ENCODE measurements at regions not wholly inside any gene's neighbourhood (a gene's known extent, or its start where the extent isn't known, plus 50 kb on each side); places are given as distances from the start of the nearest gene placed in this dataset.
"Not testable (repeated sequence)": the region's sequence is repeated elsewhere in the genome, so short reads cannot be mapped to it uniquely, and the experiment has no call there.

DNA sequence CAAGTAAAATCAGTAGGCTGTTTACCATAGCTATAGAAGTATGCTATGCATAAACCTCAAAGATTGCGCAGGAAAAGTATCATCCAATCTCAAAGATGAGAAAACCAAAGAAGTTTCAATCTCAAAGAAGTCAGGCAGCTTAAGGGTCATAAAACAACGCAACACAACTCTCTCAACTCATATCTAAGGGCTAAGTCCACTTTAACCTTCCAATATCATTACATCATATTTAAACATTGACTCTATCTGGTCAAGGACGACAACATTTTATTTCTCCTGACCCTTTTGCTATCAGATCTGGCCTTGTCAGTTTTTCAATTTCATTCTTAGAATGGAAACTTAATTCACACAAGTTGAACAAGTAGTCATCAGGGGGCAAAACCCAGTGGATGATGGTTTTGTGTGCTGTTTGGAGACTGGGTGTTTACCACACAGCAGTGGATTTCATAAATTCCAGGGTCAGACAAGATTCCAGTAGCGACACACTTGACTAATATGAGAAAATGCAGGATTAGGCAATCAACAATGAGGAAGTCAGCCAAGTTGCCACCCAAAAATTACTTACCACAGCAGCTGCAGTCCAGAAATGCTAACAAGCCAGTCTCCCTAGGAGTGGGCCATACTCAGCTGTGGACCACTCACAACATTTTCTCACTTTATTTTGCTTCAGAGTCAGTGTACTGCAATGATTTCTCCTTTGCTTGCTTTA, 108.7 kb upstream of the NBPF26 start:
- H3K27me3 ChIP-seq (ENCODE audit: control insufficient read depth, insufficient read depth, low read length); H3K4me1 Mint-ChIP-seq; H3K9me3 Mint-ChIP-seq; H3K27ac ChIP-seq (ENCODE audit: low read length); H3K36me3 Mint-ChIP-seq; H3K4me3 ChIP-seq (ENCODE audit: low read length); ATAC-seq; H3K36me3 ChIP-seq (ENCODE audit: control insufficient read depth, insufficient read depth, low read length); intact Hi-C loops (cut with micrococcal nuclease); H3K4me3 Mint-ChIP-seq; H3K27ac Mint-ChIP-seq; H3K9me3 ChIP-seq (ENCODE audit: control insufficient read depth, insufficient read depth, low read length); H3K27me3 Mint-ChIP-seq (ENCODE audit: low read depth in 2 of 2); H3K4me1 ChIP-seq (ENCODE audit: control insufficient read depth, insufficient read depth, low read length); DNase-seq: not testable (repeated sequence)
- no CpG with 5 or more reads among the region's 4 CpGs for WGBS (ENCODE audit: insufficient coverage)

DNA sequence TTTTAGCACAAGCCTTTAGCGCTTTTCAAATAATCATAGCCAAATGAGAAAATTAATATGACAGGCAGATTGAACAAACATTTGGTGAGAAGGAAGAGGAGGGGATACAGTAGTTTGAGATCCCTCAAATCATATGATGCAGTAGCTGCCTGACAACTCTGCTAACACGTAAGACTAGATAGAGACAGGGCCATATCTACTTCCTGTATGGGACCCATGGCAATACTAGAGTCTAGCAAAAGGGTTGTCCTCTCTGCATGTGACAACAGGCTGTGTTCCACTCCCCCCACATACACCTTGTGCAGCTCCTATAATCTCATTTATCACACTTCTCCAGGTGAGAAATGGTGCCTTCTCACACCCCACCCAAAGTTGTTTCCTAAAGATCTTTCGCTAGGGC, 106.3 kb upstream of the NBPF26 start:
- intact Hi-C loops (cut with micrococcal nuclease); DNase-seq; H3K27me3 ChIP-seq (ENCODE audit: control insufficient read depth, insufficient read depth, low read length); H3K36me3 ChIP-seq (ENCODE audit: control insufficient read depth, insufficient read depth, low read length); H3K27me3 Mint-ChIP-seq (ENCODE audit: low read depth in 2 of 2); H3K36me3 Mint-ChIP-seq; H3K9me3 Mint-ChIP-seq; H3K27ac ChIP-seq (ENCODE audit: low read length); H3K4me3 Mint-ChIP-seq; H3K4me3 ChIP-seq (ENCODE audit: low read length); H3K4me1 Mint-ChIP-seq; H3K27ac Mint-ChIP-seq; H3K9me3 ChIP-seq (ENCODE audit: control insufficient read depth, insufficient read depth, low read length); H3K4me1 ChIP-seq (ENCODE audit: control insufficient read depth, insufficient read depth, low read length): not testable (repeated sequence)
- WGBS (ENCODE audit: insufficient coverage), result no CpG with 5 or more reads among the region's 3 CpGs
- ATAC-seq, result peak in 1 of 3 donors; percentile 50

DNA sequence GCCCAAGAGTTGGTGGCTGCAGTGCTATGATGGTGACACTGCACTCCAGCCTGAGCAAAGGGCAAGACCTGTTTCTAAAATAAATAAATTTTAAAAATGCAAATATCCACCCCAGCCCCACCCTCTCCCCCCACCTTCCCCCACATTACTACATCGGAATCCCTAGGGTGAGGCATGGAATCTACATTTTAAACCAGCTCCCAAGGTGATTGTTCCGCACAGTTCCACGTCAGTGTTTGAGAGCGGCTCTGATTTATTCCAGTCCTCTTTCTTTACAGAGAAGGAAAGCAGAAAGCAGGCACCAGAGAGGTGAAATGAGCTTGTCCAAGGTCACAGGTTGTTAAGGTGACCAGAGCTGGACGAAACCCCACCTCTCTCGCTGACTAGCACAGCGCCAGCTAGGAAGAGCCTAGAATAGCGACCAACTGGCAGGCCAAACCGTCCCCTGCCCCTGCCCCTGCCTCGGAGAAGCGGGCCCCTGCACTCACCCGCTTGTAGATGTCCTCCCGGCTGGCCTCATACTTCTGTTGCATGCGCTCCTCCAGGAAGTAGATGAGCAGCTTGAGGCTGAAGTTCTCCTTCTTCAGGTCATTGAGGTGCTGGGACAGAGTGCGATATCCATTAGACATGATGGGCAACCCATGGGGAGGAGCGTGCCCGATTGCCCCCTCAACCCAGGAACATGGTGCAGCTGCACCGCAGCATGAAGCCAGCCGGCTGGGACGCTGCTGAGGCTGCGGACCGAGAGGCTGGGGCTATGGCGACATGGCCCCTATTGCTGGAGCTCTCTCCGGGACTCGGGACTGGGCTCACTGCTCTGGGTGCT, 103.7 kb upstream of the NBPF26 start:
- H3K4me3 ChIP-seq (ENCODE audit: low read length); ATAC-seq; intact Hi-C loops (cut with micrococcal nuclease); H3K9me3 Mint-ChIP-seq; H3K4me3 Mint-ChIP-seq; H3K36me3 Mint-ChIP-seq; H3K27me3 ChIP-seq (ENCODE audit: control insufficient read depth, insufficient read depth, low read length); DNase-seq; H3K36me3 ChIP-seq (ENCODE audit: control insufficient read depth, insufficient read depth, low read length); H3K9me3 ChIP-seq (ENCODE audit: control insufficient read depth, insufficient read depth, low read length); H3K27me3 Mint-ChIP-seq (ENCODE audit: low read depth in 2 of 2); H3K27ac Mint-ChIP-seq; H3K27ac ChIP-seq (ENCODE audit: low read length); H3K4me1 ChIP-seq (ENCODE audit: control insufficient read depth, insufficient read depth, low read length); H3K4me1 Mint-ChIP-seq: not testable (repeated sequence)
- WGBS (ENCODE audit: insufficient coverage), result no CpG with 5 or more reads among the region's 25 CpGs

DNA sequence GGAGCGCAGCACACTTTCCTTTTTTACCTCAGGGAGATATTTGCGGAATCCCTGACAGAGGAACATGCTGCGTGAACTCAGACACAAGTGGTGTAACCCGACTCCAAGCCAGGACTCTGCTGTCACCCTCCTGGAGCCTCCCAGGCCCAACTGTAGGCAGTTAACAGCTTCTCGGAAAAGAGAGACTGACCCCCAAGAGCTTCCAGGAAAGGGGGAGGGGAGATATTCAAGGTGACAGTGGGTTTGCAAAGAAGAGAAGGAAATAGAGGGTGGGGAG, 103.1 kb upstream of the NBPF26 start:
- H3K9me3 ChIP-seq (ENCODE audit: control insufficient read depth, insufficient read depth, low read length); ATAC-seq; H3K27me3 ChIP-seq (ENCODE audit: control insufficient read depth, insufficient read depth, low read length); DNase-seq; H3K36me3 Mint-ChIP-seq; H3K36me3 ChIP-seq (ENCODE audit: control insufficient read depth, insufficient read depth, low read length); H3K4me1 ChIP-seq (ENCODE audit: control insufficient read depth, insufficient read depth, low read length); intact Hi-C loops (cut with micrococcal nuclease); H3K4me3 ChIP-seq (ENCODE audit: low read length); H3K9me3 Mint-ChIP-seq; H3K4me1 Mint-ChIP-seq; H3K27ac ChIP-seq (ENCODE audit: low read length); H3K27ac Mint-ChIP-seq; H3K27me3 Mint-ChIP-seq (ENCODE audit: low read depth in 2 of 2); H3K4me3 Mint-ChIP-seq: not testable (repeated sequence)
- no CpG with 5 or more reads among the region's 5 CpGs for WGBS (ENCODE audit: insufficient coverage)

DNA sequence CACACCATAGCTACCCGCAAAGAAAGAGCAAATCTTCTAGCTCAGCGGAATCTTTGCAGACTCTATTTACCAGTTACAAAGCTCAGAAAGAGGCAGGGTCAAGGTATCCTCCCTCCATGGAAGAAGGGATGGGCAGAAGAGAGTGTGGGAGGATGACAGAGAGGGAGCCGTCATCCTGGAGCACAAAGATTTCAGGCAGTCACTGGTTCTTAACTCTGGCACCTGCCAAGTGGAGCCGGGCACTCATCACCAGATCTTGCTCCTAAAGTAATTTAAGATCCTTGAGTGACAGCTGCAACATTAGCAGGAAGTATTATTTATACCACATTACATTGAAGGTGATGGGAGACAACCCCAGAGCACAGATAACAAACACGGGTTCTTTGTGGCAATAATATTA, 102.5 kb upstream of the NBPF26 start:
- intact Hi-C loops (cut with micrococcal nuclease); H3K4me3 ChIP-seq (ENCODE audit: low read length); H3K27me3 ChIP-seq (ENCODE audit: control insufficient read depth, insufficient read depth, low read length); H3K4me1 Mint-ChIP-seq; H3K27me3 Mint-ChIP-seq (ENCODE audit: low read depth in 2 of 2); H3K4me1 ChIP-seq (ENCODE audit: control insufficient read depth, insufficient read depth, low read length); DNase-seq; H3K27ac Mint-ChIP-seq; H3K4me3 Mint-ChIP-seq; H3K27ac ChIP-seq (ENCODE audit: low read length); ATAC-seq; H3K9me3 ChIP-seq (ENCODE audit: control insufficient read depth, insufficient read depth, low read length); H3K36me3 ChIP-seq (ENCODE audit: control insufficient read depth, insufficient read depth, low read length); H3K9me3 Mint-ChIP-seq; H3K36me3 Mint-ChIP-seq: not testable (repeated sequence)
- WGBS (ENCODE audit: insufficient coverage), result no CpG with 5 or more reads among the region's 5 CpGs

DNA sequence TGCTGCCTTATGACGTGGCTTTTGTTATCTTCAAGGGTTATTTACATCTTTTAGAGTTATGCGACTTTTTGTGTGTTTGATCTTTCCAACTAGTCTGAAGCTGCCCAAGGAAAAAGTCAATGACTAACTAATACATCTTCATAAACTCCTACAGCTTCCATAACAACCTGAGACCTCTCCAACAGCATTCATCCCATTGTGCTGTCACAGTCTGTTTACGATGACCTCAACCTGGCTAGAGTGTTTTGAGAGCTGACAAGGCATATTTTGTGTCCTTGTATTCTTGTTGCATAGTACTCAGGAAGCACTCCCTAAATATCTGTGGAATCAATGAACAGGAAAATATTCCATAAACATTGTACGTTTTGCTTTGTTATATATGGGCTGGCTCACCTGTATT, 100.2 kb upstream of the NBPF26 start:
- H3K4me1 ChIP-seq (ENCODE audit: control insufficient read depth, insufficient read depth, low read length); H3K27me3 Mint-ChIP-seq (ENCODE audit: low read depth in 2 of 2); intact Hi-C loops (cut with micrococcal nuclease); H3K27ac ChIP-seq (ENCODE audit: low read length); H3K9me3 ChIP-seq (ENCODE audit: control insufficient read depth, insufficient read depth, low read length); H3K27me3 ChIP-seq (ENCODE audit: control insufficient read depth, insufficient read depth, low read length); H3K9me3 Mint-ChIP-seq; H3K4me1 Mint-ChIP-seq; H3K36me3 Mint-ChIP-seq; H3K36me3 ChIP-seq (ENCODE audit: control insufficient read depth, insufficient read depth, low read length); H3K27ac Mint-ChIP-seq; H3K4me3 Mint-ChIP-seq; DNase-seq; H3K4me3 ChIP-seq (ENCODE audit: low read length); ATAC-seq: not testable (repeated sequence)
- WGBS (ENCODE audit: insufficient coverage), result no CpG with 5 or more reads among the region's 4 CpGs

DNA sequence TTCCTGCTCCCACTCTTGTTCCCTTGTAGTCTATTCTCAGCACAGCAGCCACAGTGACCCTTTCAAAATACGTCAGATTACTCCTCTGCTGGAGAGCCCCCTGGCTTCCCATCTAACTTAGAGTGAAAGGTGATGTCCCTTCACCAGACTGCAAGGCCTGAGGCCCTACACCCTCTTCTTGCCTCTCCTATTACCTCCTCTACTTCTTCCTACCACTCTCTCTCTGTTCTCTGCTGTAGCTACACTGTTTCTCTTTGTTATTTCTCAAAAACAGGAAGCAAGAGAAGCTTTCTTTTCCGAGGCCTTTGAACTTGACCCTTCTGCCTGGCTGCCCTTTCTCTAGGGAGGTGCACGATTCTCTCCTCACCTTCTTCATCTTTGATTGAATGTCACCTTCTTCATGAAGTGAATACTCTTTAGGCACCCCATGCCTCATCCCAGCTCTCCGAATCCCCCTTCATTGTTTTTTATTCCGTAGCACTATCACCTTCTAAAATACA, 99.1 kb upstream of the NBPF26 start:
- peak in 1 of 2 donors; percentile 1 for DNase-seq
- H3K36me3 ChIP-seq (ENCODE audit: control insufficient read depth, insufficient read depth, low read length); H3K27me3 Mint-ChIP-seq (ENCODE audit: low read depth in 2 of 2); H3K27me3 ChIP-seq (ENCODE audit: control insufficient read depth, insufficient read depth, low read length); H3K4me1 ChIP-seq (ENCODE audit: control insufficient read depth, insufficient read depth, low read length); H3K27ac ChIP-seq (ENCODE audit: low read length); H3K27ac Mint-ChIP-seq; H3K4me1 Mint-ChIP-seq; H3K9me3 ChIP-seq (ENCODE audit: control insufficient read depth, insufficient read depth, low read length); H3K4me3 ChIP-seq (ENCODE audit: low read length); ATAC-seq; H3K4me3 Mint-ChIP-seq; intact Hi-C loops (cut with micrococcal nuclease); H3K9me3 Mint-ChIP-seq; H3K36me3 Mint-ChIP-seq: not testable (repeated sequence)
- no CpG with 5 or more reads among the region's 5 CpGs for WGBS (ENCODE audit: insufficient coverage)

All from natural killer cell (primary cell).